ENCODE measurements at regions not wholly inside any gene's neighbourhood (a gene's known extent, or its start where the extent isn't known, plus 50 kb on each side); places are given as distances from the start of the nearest gene placed in this dataset.
A peak's percentile ranks its signal among the peaks of the same experiment; 100 is the strongest.
"Not testable (repeated sequence)": the region's sequence is repeated elsewhere in the genome, so short reads cannot be mapped to it uniquely, and the experiment has no call there.

- peak; percentile 35 to 72 for DNase-seq
- Histone ChIP-seq H3K27me3 (no peaks in the 10 kb centered on the region), H3K9me3 (no peaks in the 10 kb centered on the region), H3K27ac (peak overlapping the region; percentile 23 to 53 (median 27)), H3K36me3 (no peaks in the 10 kb centered on the region), H3K4me1 (peaks cover 0 to 8% of the 10 kb centered on the region in 2 donors), H3K4me3 (no peak overlapping the region)
- ATAC-seq, result peak; percentile 85 to 86
- in situ Hi-C loops (cut with MboI; ENCODE audit: low sequenced_read_pairs in 4 of 4) (no loop called here), intact Hi-C loops (cut with DNase I; ENCODE audit: low total_unique reads) (no loop called here)
- TF ChIP-seq POLR2A (IDR thresholded peaks at IDR 0.05) (no peak), CTCF (IDR thresholded peaks at IDR 0.05 in 4 of 5, conservative IDR thresholded peaks at IDR 0.05 in 1 of 5) (no peak)
These were observed 301.8 kb upstream of the MCTP2 start for GRCh38 chr15:93929375-93930094.

GRCh38 chr15:93920204-93920603 lies 311.2 kb upstream of the MCTP2 start:
- TF ChIP-seq POLR2A (IDR thresholded peaks at IDR 0.05) (no peak), CTCF (IDR thresholded peaks at IDR 0.05 in 4 of 5, conservative IDR thresholded peaks at IDR 0.05 in 1 of 5) (no peak)
- no peak for ATAC-seq
- H3K27me3 ChIP-seq, result no peaks in the 10 kb centered on the region
- intact Hi-C loops (cut with DNase I; ENCODE audit: low total_unique reads), result no loop called here
- in situ Hi-C loops (cut with MboI; ENCODE audit: low sequenced_read_pairs in 4 of 4), result no loop called here
- H3K4me1 ChIP-seq, result no peaks in the 10 kb centered on the region
- H3K36me3 ChIP-seq, result no peaks in the 10 kb centered on the region
- H3K9me3 ChIP-seq, result no peaks in the 10 kb centered on the region
- no peak for DNase-seq
- H3K27ac ChIP-seq, result no peak overlapping the region
- no peak overlapping the region for H3K4me3 ChIP-seq

GRCh38 chr15:93918801-93919200 lies 312.6 kb upstream of the MCTP2 start:
- H3K36me3 ChIP-seq; ATAC-seq; H3K4me3 ChIP-seq; H3K27ac ChIP-seq; in situ Hi-C loops (cut with MboI; ENCODE audit: low sequenced_read_pairs in 4 of 4); H3K4me1 ChIP-seq; H3K27me3 ChIP-seq; intact Hi-C loops (cut with DNase I; ENCODE audit: low total_unique reads); H3K9me3 ChIP-seq; DNase-seq: not testable (repeated sequence)

GRCh38 chr15:93917181-93917580 lies 314.2 kb upstream of the MCTP2 start:
- in situ Hi-C loops (cut with MboI; ENCODE audit: low sequenced_read_pairs in 4 of 4), result no loop called here
- Histone ChIP-seq H3K4me3 (no peak overlapping the region), H3K27me3 (no peaks in the 10 kb centered on the region), H3K27ac (no peak overlapping the region), H3K9me3 (no peaks in the 10 kb centered on the region), H3K4me1 (no peaks in the 10 kb centered on the region), H3K36me3 (no peaks in the 10 kb centered on the region)
- intact Hi-C loops (cut with DNase I; ENCODE audit: low total_unique reads), result no loop called here
- ATAC-seq (no peak), DNase-seq (no peak)
- TF ChIP-seq CTCF (IDR thresholded peaks at IDR 0.05 in 4 of 5, conservative IDR thresholded peaks at IDR 0.05 in 1 of 5), result no peak
- no peak for TF ChIP-seq POLR2A (IDR thresholded peaks at IDR 0.05)

GRCh38 chr15:93913871-93914270 lies 317.5 kb upstream of the MCTP2 start:
- no peak for ATAC-seq
- H3K9me3 ChIP-seq, result no peaks in the 10 kb centered on the region
- H3K27me3 ChIP-seq, result no peaks in the 10 kb centered on the region
- no peak overlapping the region for H3K27ac ChIP-seq
- intact Hi-C loops (cut with DNase I; ENCODE audit: low total_unique reads), result no loop called here
- H3K4me1 ChIP-seq, result no peaks in the 10 kb centered on the region
- no peaks in the 10 kb centered on the region for H3K36me3 ChIP-seq
- no peak for DNase-seq
- TF ChIP-seq CTCF (IDR thresholded peaks at IDR 0.05 in 4 of 5, conservative IDR thresholded peaks at IDR 0.05 in 1 of 5) (no peak), POLR2A (IDR thresholded peaks at IDR 0.05) (no peak)
- in situ Hi-C loops (cut with MboI; ENCODE audit: low sequenced_read_pairs in 4 of 4), result no loop called here
- no peak overlapping the region for H3K4me3 ChIP-seq

Measured in gastrocnemius medialis (tissue), 4 donors.